ENCODE measurements at regions not wholly inside any gene's neighbourhood (a gene's known extent, or its start where the extent isn't known, plus 50 kb on each side); places are given as distances from the start of the nearest gene placed in this dataset.

DNA sequence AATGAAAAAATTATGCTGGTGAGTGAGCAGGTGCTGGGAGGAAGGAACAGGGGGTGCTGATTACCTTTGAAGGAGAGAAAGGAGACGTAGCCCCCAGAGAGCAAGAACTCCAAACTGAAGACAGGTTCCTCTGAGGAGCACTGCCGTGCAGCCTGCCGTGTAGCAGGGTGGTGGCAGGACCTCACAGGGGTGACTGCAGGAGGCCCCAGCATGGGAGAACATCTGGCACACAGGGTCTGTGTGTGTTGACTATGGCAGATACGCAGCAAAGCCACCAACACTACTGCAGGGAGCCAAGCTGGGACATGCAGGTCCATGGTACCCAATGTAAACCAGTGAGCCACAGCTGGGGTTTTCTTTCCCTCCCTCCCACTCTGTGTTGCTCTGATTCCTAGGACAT lies 192.1 kb upstream of the PDE1C start:
- Mint-ChIP-seq H3K4me1 (no peaks in the 10 kb centered on the region), H3K4me3 (no peak overlapping the region), H3K36me3 (no peaks in the 10 kb centered on the region), H3K9me3 (peaks cover 0 to 3% (median 0%) of the 10 kb centered on the region in 7 donors), H3K27me3 (peaks cover 5% of the 10 kb centered on the region), H3K27ac (no peak overlapping the region)
- DNase-seq (no peak), ATAC-seq (ENCODE audit: low read depth in 2 of 2) (no peak)
- H3K9me3 ChIP-seq (ENCODE audit: control insufficient read depth in 2 of 2, low read length in 2 of 2): no peaks in the 10 kb centered on the region
- H3K27ac ChIP-seq (ENCODE audit: insufficient read depth, low read length, poor library complexity, severe bottlenecking): no peak overlapping the region
- H3K4me3 ChIP-seq (ENCODE audit: low read depth, low read length): no peak overlapping the region
- H3K27me3 ChIP-seq (ENCODE audit: control insufficient read depth, insufficient read depth, low read length): no peaks in the 10 kb centered on the region
- no peaks in the 10 kb centered on the region for H3K36me3 ChIP-seq (ENCODE audit: control insufficient read depth, insufficient read depth, low read length)
- no peaks in the 10 kb centered on the region for H3K4me1 ChIP-seq (ENCODE audit: control insufficient read depth, insufficient read depth, low read length, poor library complexity, severe bottlenecking)

GRCh38 chr7:32259931-32260596 lies 189.9 kb upstream of the PDE1C start:
- no peak overlapping the region for H3K4me3 ChIP-seq (ENCODE audit: low read depth, low read length)
- no peaks in the 10 kb centered on the region for H3K27me3 ChIP-seq (ENCODE audit: control insufficient read depth, insufficient read depth, low read length)
- no peaks in the 10 kb centered on the region for H3K36me3 Mint-ChIP-seq
- H3K27ac ChIP-seq (ENCODE audit: insufficient read depth, low read length, poor library complexity, severe bottlenecking): no peak overlapping the region
- no peaks in the 10 kb centered on the region for H3K4me1 Mint-ChIP-seq
- H3K27me3 Mint-ChIP-seq: peaks cover 5% of the 10 kb centered on the region
- H3K4me3 Mint-ChIP-seq: no peak overlapping the region
- DNase-seq (no peak), ATAC-seq (ENCODE audit: low read depth in 2 of 2) (no peak)
- H3K27ac Mint-ChIP-seq: no peak overlapping the region
- no peaks in the 10 kb centered on the region for H3K36me3 ChIP-seq (ENCODE audit: control insufficient read depth, insufficient read depth, low read length)
- H3K4me1 ChIP-seq (ENCODE audit: control insufficient read depth, insufficient read depth, low read length, poor library complexity, severe bottlenecking): no peaks in the 10 kb centered on the region
- peaks cover 0 to 1% (median 0%) of the 10 kb centered on the region in 7 donors for H3K9me3 Mint-ChIP-seq
- no peaks in the 10 kb centered on the region for H3K9me3 ChIP-seq (ENCODE audit: control insufficient read depth in 2 of 2, low read length in 2 of 2)

DNA sequence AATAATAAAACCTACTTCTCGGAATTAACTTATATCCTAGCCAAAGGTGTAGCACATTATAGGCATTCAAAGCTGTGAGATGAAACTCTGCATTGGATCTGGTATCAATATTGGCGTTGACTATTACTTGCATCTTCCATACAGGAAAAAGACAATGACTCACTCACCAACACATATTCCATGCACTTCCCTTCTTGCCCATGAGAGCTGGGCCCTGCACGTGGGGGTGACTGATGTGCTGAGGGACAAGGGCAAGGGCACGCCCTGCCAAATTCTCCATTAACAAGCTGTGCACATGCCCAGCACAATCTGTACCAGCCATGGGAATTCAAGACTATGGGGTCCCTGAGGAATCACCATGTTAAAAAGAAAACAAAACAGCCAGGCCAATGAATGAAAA lies 188.1 kb upstream of the PDE1C start:
- Mint-ChIP-seq H3K27me3 (peaks cover 5% of the 10 kb centered on the region), H3K4me1 (no peaks in the 10 kb centered on the region), H3K9me3 (peaks cover 0 to 1% (median 0%) of the 10 kb centered on the region in 7 donors), H3K4me3 (no peak overlapping the region), H3K36me3 (no peaks in the 10 kb centered on the region), H3K27ac (no peak overlapping the region)
- no peaks in the 10 kb centered on the region for H3K9me3 ChIP-seq (ENCODE audit: control insufficient read depth in 2 of 2, low read length in 2 of 2)
- no peaks in the 10 kb centered on the region for H3K4me1 ChIP-seq (ENCODE audit: control insufficient read depth, insufficient read depth, low read length, poor library complexity, severe bottlenecking)
- no peaks in the 10 kb centered on the region for H3K36me3 ChIP-seq (ENCODE audit: control insufficient read depth, insufficient read depth, low read length)
- no peak for DNase-seq
- ATAC-seq (ENCODE audit: low read depth in 2 of 2): no peak
- H3K27me3 ChIP-seq (ENCODE audit: control insufficient read depth, insufficient read depth, low read length): no peaks in the 10 kb centered on the region
- H3K27ac ChIP-seq (ENCODE audit: insufficient read depth, low read length, poor library complexity, severe bottlenecking): no peak overlapping the region
- H3K4me3 ChIP-seq (ENCODE audit: low read depth, low read length): no peak overlapping the region

DNA sequence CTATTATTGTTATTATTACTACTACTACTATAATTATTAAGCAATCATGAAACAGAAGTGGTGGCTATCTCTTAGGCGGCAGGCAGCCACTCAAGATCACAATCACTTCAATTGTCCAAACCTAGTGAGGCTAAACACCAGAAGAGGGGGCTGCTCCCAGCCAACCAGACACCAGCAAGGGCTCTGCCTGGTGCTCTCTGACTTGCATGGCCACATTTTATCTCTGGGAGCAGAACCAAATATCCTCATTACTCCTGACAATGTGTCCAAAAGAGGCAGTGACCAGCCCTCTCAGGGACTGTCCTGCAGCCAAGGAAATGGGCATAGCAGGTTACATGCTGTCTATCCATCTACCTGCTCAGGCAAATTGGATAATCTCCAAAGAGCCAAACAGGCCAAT lies 187.4 kb upstream of the PDE1C start:
- Histone ChIP-seq H3K9me3 (ENCODE audit: control insufficient read depth in 2 of 2, low read length in 2 of 2) (no peaks in the 10 kb centered on the region), H3K27me3 (ENCODE audit: control insufficient read depth, insufficient read depth, low read length) (no peaks in the 10 kb centered on the region), H3K4me1 (ENCODE audit: control insufficient read depth, insufficient read depth, low read length, poor library complexity, severe bottlenecking) (no peaks in the 10 kb centered on the region), H3K27ac (ENCODE audit: insufficient read depth, low read length, poor library complexity, severe bottlenecking) (no peak overlapping the region), H3K36me3 (ENCODE audit: control insufficient read depth, insufficient read depth, low read length) (no peaks in the 10 kb centered on the region), H3K4me3 (ENCODE audit: low read depth, low read length) (no peak overlapping the region)
- DNase-seq (no peak), ATAC-seq (ENCODE audit: low read depth in 2 of 2) (no peak)
- H3K27me3 Mint-ChIP-seq: peaks cover 5% of the 10 kb centered on the region
- H3K9me3 Mint-ChIP-seq: peaks cover 0 to 1% (median 0%) of the 10 kb centered on the region in 7 donors
- no peak overlapping the region for H3K4me3 Mint-ChIP-seq
- no peaks in the 10 kb centered on the region for H3K36me3 Mint-ChIP-seq
- no peaks in the 10 kb centered on the region for H3K4me1 Mint-ChIP-seq
- no peak overlapping the region for H3K27ac Mint-ChIP-seq

DNA sequence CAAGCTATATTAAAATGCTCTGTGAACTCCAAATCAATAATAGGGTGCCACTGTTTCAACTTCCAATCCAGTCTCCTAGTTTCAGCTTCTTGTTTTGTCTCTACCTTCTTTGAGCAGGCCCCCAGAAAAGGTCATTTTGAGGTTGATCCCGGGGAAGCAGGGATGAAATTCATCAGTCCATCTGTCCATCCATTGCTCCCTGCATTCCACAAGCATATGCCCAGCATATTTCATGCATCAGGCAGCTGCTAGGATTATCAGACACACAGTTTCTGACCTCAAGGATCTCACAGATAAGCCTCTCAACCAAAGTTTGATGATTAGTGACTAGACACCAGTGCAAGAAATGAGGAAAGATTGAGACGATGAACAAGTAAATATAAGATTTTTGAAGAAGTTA lies 186.6 kb upstream of the PDE1C start:
- H3K9me3 ChIP-seq (ENCODE audit: control insufficient read depth in 2 of 2, low read length in 2 of 2): no peaks in the 10 kb centered on the region
- ATAC-seq (ENCODE audit: low read depth in 2 of 2) (no peak), DNase-seq (no peak)
- H3K9me3 Mint-ChIP-seq: peaks cover 0 to 2% (median 0%) of the 10 kb centered on the region in 7 donors
- H3K36me3 ChIP-seq (ENCODE audit: control insufficient read depth, insufficient read depth, low read length): no peaks in the 10 kb centered on the region
- H3K4me3 Mint-ChIP-seq: no peak overlapping the region
- H3K27ac Mint-ChIP-seq: no peak overlapping the region
- H3K27ac ChIP-seq (ENCODE audit: insufficient read depth, low read length, poor library complexity, severe bottlenecking): no peak overlapping the region
- H3K36me3 Mint-ChIP-seq: no peaks in the 10 kb centered on the region
- no peak overlapping the region for H3K4me3 ChIP-seq (ENCODE audit: low read depth, low read length)
- H3K27me3 ChIP-seq (ENCODE audit: control insufficient read depth, insufficient read depth, low read length): no peaks in the 10 kb centered on the region
- no peaks in the 10 kb centered on the region for H3K4me1 Mint-ChIP-seq
- no peaks in the 10 kb centered on the region for H3K4me1 ChIP-seq (ENCODE audit: control insufficient read depth, insufficient read depth, low read length, poor library complexity, severe bottlenecking)
- H3K27me3 Mint-ChIP-seq: peaks cover 5% of the 10 kb centered on the region

- Mint-ChIP-seq H3K36me3 (no peaks in the 10 kb centered on the region), H3K4me3 (no peak overlapping the region), H3K27ac (no peak overlapping the region), H3K27me3 (peaks cover 5% of the 10 kb centered on the region), H3K9me3 (peaks cover 0 to 2% (median 0%) of the 10 kb centered on the region in 7 donors), H3K4me1 (no peaks in the 10 kb centered on the region)
- Histone ChIP-seq H3K4me1 (ENCODE audit: control insufficient read depth, insufficient read depth, low read length, poor library complexity, severe bottlenecking) (no peaks in the 10 kb centered on the region), H3K27ac (ENCODE audit: insufficient read depth, low read length, poor library complexity, severe bottlenecking) (no peak overlapping the region), H3K4me3 (ENCODE audit: low read depth, low read length) (no peak overlapping the region), H3K36me3 (ENCODE audit: control insufficient read depth, insufficient read depth, low read length) (no peaks in the 10 kb centered on the region), H3K27me3 (ENCODE audit: control insufficient read depth, insufficient read depth, low read length) (no peaks in the 10 kb centered on the region), H3K9me3 (ENCODE audit: control insufficient read depth in 2 of 2, low read length in 2 of 2) (no peaks in the 10 kb centered on the region)
- ATAC-seq (ENCODE audit: low read depth in 2 of 2) (no peak), DNase-seq (no peak)
Observed at GRCh38 chr7:32256376-32256775, 186.2 kb upstream of the PDE1C start.

- Mint-ChIP-seq H3K9me3 (peaks cover 0 to 2% (median 0%) of the 10 kb centered on the region in 7 donors), H3K4me1 (no peaks in the 10 kb centered on the region), H3K4me3 (no peak overlapping the region), H3K36me3 (no peaks in the 10 kb centered on the region), H3K27me3 (peaks cover 5% of the 10 kb centered on the region), H3K27ac (no peak overlapping the region)
- Histone ChIP-seq H3K27me3 (ENCODE audit: control insufficient read depth, insufficient read depth, low read length) (no peaks in the 10 kb centered on the region), H3K9me3 (ENCODE audit: control insufficient read depth in 2 of 2, low read length in 2 of 2) (no peaks in the 10 kb centered on the region), H3K4me1 (ENCODE audit: control insufficient read depth, insufficient read depth, low read length, poor library complexity, severe bottlenecking) (no peaks in the 10 kb centered on the region), H3K27ac (ENCODE audit: insufficient read depth, low read length, poor library complexity, severe bottlenecking) (no peak overlapping the region), H3K36me3 (ENCODE audit: control insufficient read depth, insufficient read depth, low read length) (no peaks in the 10 kb centered on the region), H3K4me3 (ENCODE audit: low read depth, low read length) (no peak overlapping the region)
- ATAC-seq (ENCODE audit: low read depth in 2 of 2): no peak
- no peak for DNase-seq
Observed at GRCh38 chr7:32255036-32255435, 184.8 kb upstream of the PDE1C start.

DNA sequence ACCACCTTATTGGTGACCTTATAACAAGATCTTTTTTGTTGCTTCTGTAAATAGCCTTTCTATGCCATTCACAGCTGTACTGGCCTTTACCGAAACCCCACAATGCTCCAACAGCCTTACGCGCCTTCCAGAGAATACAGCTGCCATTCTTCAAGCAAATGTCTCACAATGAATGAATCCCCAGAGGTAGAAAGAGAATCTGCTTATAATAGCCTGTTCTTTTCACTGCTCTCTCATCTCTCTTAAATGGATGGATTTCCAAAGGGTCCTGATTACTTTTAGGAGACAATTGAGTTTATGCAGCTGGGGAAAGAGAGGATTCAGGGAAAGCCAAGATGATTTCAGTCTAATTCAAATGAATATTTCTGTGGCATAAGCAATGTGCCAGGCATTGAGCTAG lies 183.1 kb upstream of the PDE1C start:
- H3K36me3 Mint-ChIP-seq: no peaks in the 10 kb centered on the region
- Histone ChIP-seq H3K27me3 (ENCODE audit: control insufficient read depth, insufficient read depth, low read length) (no peaks in the 10 kb centered on the region), H3K9me3 (ENCODE audit: control insufficient read depth in 2 of 2, low read length in 2 of 2) (no peaks in the 10 kb centered on the region), H3K4me1 (ENCODE audit: control insufficient read depth, insufficient read depth, low read length, poor library complexity, severe bottlenecking) (no peaks in the 10 kb centered on the region), H3K4me3 (ENCODE audit: low read depth, low read length) (no peak overlapping the region), H3K27ac (ENCODE audit: insufficient read depth, low read length, poor library complexity, severe bottlenecking) (no peak overlapping the region), H3K36me3 (ENCODE audit: control insufficient read depth, insufficient read depth, low read length) (no peaks in the 10 kb centered on the region)
- no peak overlapping the region for H3K27ac Mint-ChIP-seq
- H3K27me3 Mint-ChIP-seq: no peaks in the 10 kb centered on the region
- no peak overlapping the region for H3K4me3 Mint-ChIP-seq
- no peak for ATAC-seq (ENCODE audit: low read depth in 2 of 2)
- no peak for DNase-seq
- H3K4me1 Mint-ChIP-seq: no peaks in the 10 kb centered on the region
- peaks cover 0 to 2% (median 0%) of the 10 kb centered on the region in 7 donors for H3K9me3 Mint-ChIP-seq
